Thyroid gland (tissue), 4 donors: ENCODE measurements at regions not wholly inside any gene's neighbourhood (a gene's known extent, or its start where the extent isn't known, plus 50 kb on each side); places are given as distances from the start of the nearest gene placed in this dataset.

Experiments used
- DNase-seq, 2 donors: peaks; one replicate each; pipeline ENCODE4 v3.0.0-alpha.2; 2019
- H3K27ac ChIP-seq, 3 donors: fragments of 200-600 bp; sonication (generic); 1 replicate in 2 of 3; 2 replicates in 1 of 3; pipeline ENCODE4 v1.5.1; 2016 to 2019; ENCODE audit warnings: mild to moderate bottlenecking in 1 of 3, moderate library complexity in 1 of 3
- H3K27me3 ChIP-seq: fragments of 200-600 bp; sonication (generic); one replicate; pipeline ENCODE4 v1.5.1; 2019
- H3K36me3 ChIP-seq, 2 donors: fragments of 200-600 bp; sonication (generic); one replicate each; pipeline ENCODE4 v1.5.1; 2016 to 2019
- H3K4me1 ChIP-seq, 2 donors: fragments of 200-600 bp; sonication (generic); one replicate each; pipeline ENCODE4 v1.5.1; 2017 to 2019
- H3K4me3 ChIP-seq, 3 donors: fragments of 200-600 bp; sonication (generic); replicated peaks in 1 of 3; 1 replicate in 2 of 3; 2 replicates in 1 of 3; pipeline ENCODE4 v1.5.1; 2016; ENCODE audit warnings: mild to moderate bottlenecking in 1 of 3
- H3K9me3 ChIP-seq: fragments of 200-600 bp; sonication (generic); one replicate; pipeline ENCODE4 v1.5.1; 2017
- CTCF ChIP-seq, 6 experiments: fragments of 200-600 bp in 3 of 6; fragments of 450-650 bp in 3 of 6; sonication (generic) in 3 of 6; IDR thresholded peaks; one replicate each; pipeline ENCODE4 v1.5.1; 2016 to 2019; ENCODE audit warnings: antibody characterized with exemption in 6 of 6, mild to moderate bottlenecking in 2 of 6, inconsistent platforms in 1 of 6, moderate library complexity in 1 of 6
- POLR2A ChIP-seq, 2 donors: fragments of 450-650 bp; IDR thresholded peaks; one replicate each; pipeline ENCODE4 v1.6.1; 2017; ENCODE audit warnings: antibody characterized with exemption in 2 of 2, mild to moderate bottlenecking in 2 of 2, moderate library complexity in 1 of 2
- WGBS, 2 donors: methylation state at CpG; one replicate each; pipeline ENCODE4 v1.1.5; 2017; 5-methylcytosine and 5-hydroxymethylcytosine counted together
- intact Hi-C: fragments of 100-400 bp; cut with DNase I; formaldehyde crosslinking; loops from one replicate; pipeline ENCODE4 v1.15.1; 2023

GRCh38 chr12:87795555-87795954 lies 233.6 kb downstream of the C12orf50 start:
- intact Hi-C loops, result no loop called here
- H3K4me1 ChIP-seq, result peaks cover 5 to 15% of the 10 kb centered on the region in 2 donors
- no peaks in the 10 kb centered on the region for H3K27me3 ChIP-seq
- no peak for DNase-seq
- H3K4me3 ChIP-seq, result no peak overlapping the region
- TF ChIP-seq POLR2A (IDR thresholded peaks at IDR 0.05) (no peak), CTCF (IDR thresholded peaks at IDR 0.05) (no peak)
- no peaks in the 10 kb centered on the region for H3K9me3 ChIP-seq
- H3K36me3 ChIP-seq, result no peaks in the 10 kb centered on the region
- WGBS, 2 donors, result 65 to 70% methylated on average over 2 of the region's 2 CpGs
- no peak overlapping the region for H3K27ac ChIP-seq

DNA sequence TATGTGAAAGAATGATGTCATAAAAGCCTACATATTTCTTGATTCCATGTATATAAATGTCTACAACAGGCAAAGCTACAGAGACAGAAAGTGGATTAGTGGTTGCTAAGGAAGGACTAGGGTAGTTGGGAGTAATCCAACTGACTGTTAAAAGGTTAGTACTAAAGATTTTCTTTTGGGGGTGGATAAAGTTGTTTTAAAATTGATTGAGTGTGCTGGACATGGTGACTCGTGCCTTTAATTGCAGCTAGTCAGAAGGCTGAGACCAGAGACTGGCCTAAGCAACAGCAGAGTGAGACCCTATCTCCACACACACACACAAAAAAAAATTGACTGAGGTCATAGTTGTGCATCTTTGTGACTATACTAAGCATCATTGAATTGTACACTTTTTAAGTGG lies 234.3 kb downstream of the C12orf50 start:
- WGBS, 2 donors, result 68 to 75% methylated on average over 1 of the region's 1 CpG
- no peak overlapping the region for H3K4me3 ChIP-seq
- TF ChIP-seq POLR2A (IDR thresholded peaks at IDR 0.05), result no peak
- no peak for TF ChIP-seq CTCF (IDR thresholded peaks at IDR 0.05)

DNA sequence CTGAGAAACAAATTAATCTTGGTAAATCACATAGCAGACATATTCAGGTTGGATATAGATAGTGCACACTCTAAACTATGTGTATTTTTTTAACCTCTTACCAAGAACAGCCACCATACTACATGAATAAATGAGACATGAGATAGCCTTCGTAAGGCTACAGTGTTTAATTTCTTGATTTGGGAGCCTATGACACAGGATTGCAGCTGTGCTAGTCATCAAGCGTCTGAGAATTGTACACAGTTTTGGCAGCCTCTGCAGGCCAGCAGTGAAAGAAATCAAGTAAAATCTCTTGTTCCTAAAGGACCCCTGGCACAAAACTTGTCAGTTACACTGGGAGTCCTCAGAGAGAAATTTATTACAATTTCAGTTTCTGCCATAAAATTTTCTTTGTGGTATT lies 236.1 kb downstream of the C12orf50 start:
- Histone ChIP-seq H3K27me3 (no peaks in the 10 kb centered on the region), H3K4me3 (no peak overlapping the region), H3K4me1 (peaks cover 5 to 13% of the 10 kb centered on the region in 2 donors), H3K36me3 (no peaks in the 10 kb centered on the region), H3K9me3 (no peaks in the 10 kb centered on the region), H3K27ac (no peak overlapping the region)
- 70 to 78% methylated on average over 2 of the region's 2 CpGs for WGBS, 2 donors
- TF ChIP-seq CTCF (IDR thresholded peaks at IDR 0.05), result no peak
- no peak for TF ChIP-seq POLR2A (IDR thresholded peaks at IDR 0.05)
- intact Hi-C loops, result no loop called here
- no peak for DNase-seq

More for the DNA sequence above, 234.3 kb downstream of the C12orf50 start:
- no peaks in the 10 kb centered on the region for H3K27me3 ChIP-seq
- H3K27ac ChIP-seq, result no peak overlapping the region
- intact Hi-C loops, result no loop called here
- DNase-seq, result no peak
- H3K9me3 ChIP-seq, result no peaks in the 10 kb centered on the region
- H3K4me1 ChIP-seq, result peaks cover 5 to 15% of the 10 kb centered on the region in 2 donors
- no peaks in the 10 kb centered on the region for H3K36me3 ChIP-seq

DNA sequence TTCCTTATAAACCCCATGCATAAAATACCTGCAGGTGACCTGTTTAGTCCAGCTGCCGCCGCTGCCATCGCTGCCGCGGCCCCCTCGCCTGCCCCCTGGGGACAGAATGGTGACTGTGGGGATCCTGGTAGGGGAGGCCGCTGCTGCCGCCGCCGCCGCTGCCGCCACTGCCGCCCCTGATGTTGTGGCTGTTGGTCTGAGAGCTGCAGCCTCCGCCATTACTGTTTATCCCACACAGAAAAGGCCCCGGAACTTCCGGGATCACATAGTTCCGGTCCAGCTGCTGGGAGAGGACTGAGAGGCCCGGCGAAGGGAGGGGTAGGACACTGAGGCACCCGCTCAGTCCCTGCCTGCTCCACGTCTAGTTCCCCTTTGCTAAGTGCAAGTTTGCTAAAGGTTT lies 244.9 kb downstream of the C12orf50 start:
- 96 to 98% methylated on average over 21 of the region's 21 CpGs for WGBS, 2 donors
- H3K4me1 ChIP-seq, result peaks cover 5 to 22% of the 10 kb centered on the region in 2 donors

GRCh38 chr12:87783467-87783866 lies 245.7 kb downstream of the C12orf50 start:
- TF ChIP-seq POLR2A (IDR thresholded peaks at IDR 0.05) (no peak), CTCF (IDR thresholded peaks at IDR 0.05) (no peak)
- H3K4me3 ChIP-seq, result no peak overlapping the region
- H3K9me3 ChIP-seq, result no peaks in the 10 kb centered on the region
- peak in 1 of 2 donors; percentile 12 for DNase-seq
- peaks cover 6 to 28% of the 10 kb centered on the region in 2 donors for H3K4me1 ChIP-seq
- no peaks in the 10 kb centered on the region for H3K27me3 ChIP-seq
- 52 to 64% methylated on average over 8 of the region's 8 CpGs for WGBS, 2 donors
- intact Hi-C loops, result no loop called here
- H3K27ac ChIP-seq, result no peak overlapping the region
- H3K36me3 ChIP-seq, result no peaks in the 10 kb centered on the region

More for the DNA sequence above, 244.9 kb downstream of the C12orf50 start:
- Histone ChIP-seq H3K27ac (no peak overlapping the region), H3K9me3 (no peaks in the 10 kb centered on the region), H3K27me3 (no peaks in the 10 kb centered on the region), H3K4me3 (no peak overlapping the region), H3K36me3 (no peaks in the 10 kb centered on the region)
- intact Hi-C loops, result no loop called here
- no peak for TF ChIP-seq CTCF (IDR thresholded peaks at IDR 0.05)
- no peak for TF ChIP-seq POLR2A (IDR thresholded peaks at IDR 0.05)
- DNase-seq, result no peak
